ENCODE measurements at regions not wholly inside any gene's neighbourhood (a gene's known extent, or its start where the extent isn't known, plus 50 kb on each side); places are given as distances from the start of the nearest gene placed in this dataset.

- no peak for DNase-seq (ENCODE audit: low spot score)
- TF ChIP-seq EZH2 (IDR thresholded peaks at IDR 0.05; ENCODE audit: borderline replicate concordance): no peak
- TF ChIP-seq CTCF (IDR thresholded peaks at IDR 0.05; ENCODE audit: poor library complexity): no peak
- TF ChIP-seq EZH2phosphoT487 (IDR thresholded peaks at IDR 0.05; ENCODE audit: low read depth, severe bottlenecking, unreplicated experiment): no peak
- no peaks in the 10 kb centered on the region for H3K79me2 ChIP-seq
Observed at GRCh38 chr13:29696606-29697005, 101.1 kb upstream of the SLC7A1 start.

GRCh38 chr13:29693275-29693945 is 97.9 kb upstream of the SLC7A1 start:
- TF ChIP-seq EZH2phosphoT487 (IDR thresholded peaks at IDR 0.05; ENCODE audit: low read depth, severe bottlenecking, unreplicated experiment): no peak
- no peak for TF ChIP-seq CTCF (IDR thresholded peaks at IDR 0.05; ENCODE audit: poor library complexity)
- TF ChIP-seq EZH2 (IDR thresholded peaks at IDR 0.05; ENCODE audit: borderline replicate concordance): no peak
- H3K36me3 ChIP-seq (replicated peaks; ENCODE audit: insufficient read depth, low read depth): no peaks in the 10 kb centered on the region

More at GRCh38 chr13:29696606-29697005, 101.1 kb upstream of the SLC7A1 start:
- no peaks in the 10 kb centered on the region for H3K27me3 ChIP-seq
- H3K4me1 ChIP-seq (ENCODE audit: insufficient read depth): no peaks in the 10 kb centered on the region
- no peak overlapping the region for H2AFZ ChIP-seq
- no peaks in the 10 kb centered on the region for H3K9me3 ChIP-seq (ENCODE audit: low read depth)
- no peaks in the 10 kb centered on the region for H4K20me1 ChIP-seq (ENCODE audit: insufficient read depth, poor library complexity, severe bottlenecking)
- H3K4me2 ChIP-seq: no peak overlapping the region
- H3K4me3 ChIP-seq: no peak overlapping the region
- H3K27ac ChIP-seq: no peak overlapping the region
- no peaks in the 10 kb centered on the region for H3K36me3 ChIP-seq (replicated peaks; ENCODE audit: insufficient read depth, low read depth)
- no peaks in the 10 kb centered on the region for H3K9me2 ChIP-seq (replicated peaks; ENCODE audit: insufficient read depth)

GRCh38 chr13:29689548-29689947 is 94.1 kb upstream of the SLC7A1 start:
- H4K20me1 ChIP-seq (ENCODE audit: insufficient read depth, poor library complexity, severe bottlenecking): no peaks in the 10 kb centered on the region
- no peaks in the 10 kb centered on the region for H3K9me3 ChIP-seq (ENCODE audit: low read depth)
- H3K4me1 ChIP-seq (ENCODE audit: insufficient read depth): no peaks in the 10 kb centered on the region
- no peak overlapping the region for H3K4me2 ChIP-seq
- H3K36me3 ChIP-seq (replicated peaks; ENCODE audit: insufficient read depth, low read depth): no peaks in the 10 kb centered on the region
- no peak overlapping the region for H3K4me3 ChIP-seq
- no peaks in the 10 kb centered on the region for H3K27me3 ChIP-seq
- no peaks in the 10 kb centered on the region for H3K79me2 ChIP-seq
- WGBS (ENCODE audit: low lambda C conversion rate, missing lambda C conversion rate): 87% methylated on average over 3 of the region's 3 CpGs
- H3K27ac ChIP-seq: no peak overlapping the region
- DNase-seq (ENCODE audit: low spot score): no peak
- no peak overlapping the region for H2AFZ ChIP-seq
- TF ChIP-seq EZH2 (IDR thresholded peaks at IDR 0.05; ENCODE audit: borderline replicate concordance) (no peak), EZH2phosphoT487 (IDR thresholded peaks at IDR 0.05; ENCODE audit: low read depth, severe bottlenecking, unreplicated experiment) (no peak), CTCF (IDR thresholded peaks at IDR 0.05; ENCODE audit: poor library complexity) (no peak)
- no peaks in the 10 kb centered on the region for H3K9me2 ChIP-seq (replicated peaks; ENCODE audit: insufficient read depth)

More at GRCh38 chr13:29693275-29693945, 97.9 kb upstream of the SLC7A1 start:
- H3K27ac ChIP-seq: no peak overlapping the region
- no peak for DNase-seq (ENCODE audit: low spot score)
- no peaks in the 10 kb centered on the region for H3K79me2 ChIP-seq
- no peak overlapping the region for H3K4me3 ChIP-seq
- H4K20me1 ChIP-seq (ENCODE audit: insufficient read depth, poor library complexity, severe bottlenecking): no peaks in the 10 kb centered on the region
- no peaks in the 10 kb centered on the region for H3K9me2 ChIP-seq (replicated peaks; ENCODE audit: insufficient read depth)
- no peaks in the 10 kb centered on the region for H3K9me3 ChIP-seq (ENCODE audit: low read depth)
- no peaks in the 10 kb centered on the region for H3K27me3 ChIP-seq
- no peak overlapping the region for H3K4me2 ChIP-seq
- 73% methylated on average over 13 of the region's 13 CpGs for WGBS (ENCODE audit: low lambda C conversion rate, missing lambda C conversion rate)
- no peak overlapping the region for H2AFZ ChIP-seq
- no peaks in the 10 kb centered on the region for H3K4me1 ChIP-seq (ENCODE audit: insufficient read depth)

Measured in hepatocyte (in vitro differentiated cells).